NOMO-1 treated with dmso at 0.1 percent for 144 hours (cell line): ENCODE measurements at regions not wholly inside any gene's neighbourhood (a gene's known extent, or its start where the extent isn't known, plus 50 kb on each side); places are given as distances from the start of the nearest gene placed in this dataset.
"Not testable (repeated sequence)": the region's sequence is repeated elsewhere in the genome, so short reads cannot be mapped to it uniquely, and the experiment has no call there.

Experiments used
- DNase-seq: peaks from one replicate; lab custom pipeline; 2025; ENCODE audit not compliant: unreplicated experiment; lab: John Stamatoyannopoulos, UW

DNA sequence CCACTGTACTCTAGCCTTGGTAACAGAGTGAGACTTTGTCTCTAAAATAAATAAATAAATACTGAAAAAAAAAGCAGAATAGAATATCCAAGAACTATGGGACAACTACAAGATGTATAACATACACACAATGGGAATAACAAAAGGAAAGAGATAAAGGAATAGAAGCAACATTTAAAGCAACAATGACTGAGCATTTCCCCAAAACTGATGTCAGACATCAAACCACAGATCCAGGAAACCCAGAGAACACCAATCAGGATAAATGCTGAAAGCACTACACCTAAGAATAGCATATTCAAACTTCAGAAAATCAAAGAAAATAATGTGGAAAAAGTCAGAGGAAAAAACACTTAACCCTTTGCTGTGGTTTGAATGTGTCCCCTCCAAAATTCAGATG, 436.4 kb downstream of the ACTL7B start:
- no peak for DNase-seq

DNA sequence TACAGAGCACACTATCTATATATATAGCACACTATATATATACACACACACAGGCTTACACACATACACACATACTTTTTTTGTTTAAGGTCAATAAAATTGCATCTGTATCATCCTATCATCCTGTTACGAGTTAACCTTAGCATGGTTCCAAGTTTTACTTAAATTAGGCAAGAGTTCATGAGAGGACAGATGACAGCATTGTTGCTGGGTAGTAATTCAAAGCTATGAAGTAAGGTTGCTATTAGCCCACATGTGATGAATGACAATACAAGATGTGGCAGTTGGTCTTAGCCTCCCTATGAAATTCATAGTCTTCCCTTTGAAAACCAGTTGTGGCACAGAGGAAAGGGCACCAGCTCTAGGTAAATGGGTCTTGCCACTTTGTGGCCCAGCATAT, 438.1 kb downstream of the ACTL7B start:
- DNase-seq = no peak

DNA sequence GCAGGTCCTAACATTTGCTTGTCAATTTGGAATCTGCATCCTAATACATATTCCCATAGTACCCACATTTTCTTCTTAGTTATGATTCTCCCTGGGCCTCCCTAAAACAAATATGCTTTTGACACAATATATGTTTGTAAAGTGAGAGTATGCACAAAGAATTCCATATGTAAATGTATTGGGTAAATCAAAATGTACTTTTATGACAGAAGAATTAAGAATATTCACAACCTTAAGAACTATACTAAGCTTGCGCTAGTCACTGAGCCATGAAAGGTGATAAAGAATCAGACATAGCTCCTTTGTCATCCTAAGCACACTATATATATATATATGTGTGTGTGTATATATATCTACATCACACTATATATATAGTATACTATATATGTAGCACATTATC, 438.5 kb downstream of the ACTL7B start:
- DNase-seq = no peak

DNA sequence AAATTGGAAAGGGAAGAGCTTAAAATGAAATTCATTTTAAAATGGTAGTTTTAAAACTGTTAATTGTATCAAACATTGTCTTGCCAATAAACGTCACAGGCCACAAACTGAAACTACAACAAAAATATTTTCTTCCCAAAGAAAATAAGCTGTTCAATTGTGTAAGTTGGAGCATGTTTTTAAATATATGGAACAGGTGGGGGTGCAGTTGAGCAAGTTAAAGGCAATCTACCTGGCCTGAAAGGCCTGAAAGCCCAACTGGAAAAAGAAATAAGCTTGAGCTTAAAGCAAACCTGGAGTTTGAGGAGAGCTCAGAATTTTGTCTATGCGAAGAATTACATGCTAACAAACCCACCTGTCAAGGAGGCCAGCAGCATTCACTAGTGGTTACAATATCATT, 439.5 kb downstream of the ACTL7B start:
- DNase-seq = no peak

DNA sequence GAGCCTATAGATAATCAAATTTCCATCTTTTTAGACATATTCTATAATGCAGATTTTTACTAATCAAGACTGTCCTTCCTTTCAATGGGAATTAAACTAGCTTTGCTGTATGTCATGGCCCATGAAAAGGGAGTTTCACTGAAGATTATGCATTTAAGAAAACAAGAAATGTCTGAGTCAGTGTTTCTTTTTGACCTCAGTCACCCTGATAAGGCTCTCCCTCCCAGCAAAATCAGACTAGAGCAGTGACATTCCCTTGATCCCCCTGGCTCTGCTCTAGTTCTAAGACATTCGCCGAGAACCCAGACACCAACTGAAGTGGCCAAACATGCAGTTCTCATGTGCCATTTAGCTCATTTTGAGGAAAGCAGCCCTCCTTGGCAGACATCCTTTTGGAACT, 442.0 kb downstream of the ACTL7B start:
- no peak for DNase-seq

DNA sequence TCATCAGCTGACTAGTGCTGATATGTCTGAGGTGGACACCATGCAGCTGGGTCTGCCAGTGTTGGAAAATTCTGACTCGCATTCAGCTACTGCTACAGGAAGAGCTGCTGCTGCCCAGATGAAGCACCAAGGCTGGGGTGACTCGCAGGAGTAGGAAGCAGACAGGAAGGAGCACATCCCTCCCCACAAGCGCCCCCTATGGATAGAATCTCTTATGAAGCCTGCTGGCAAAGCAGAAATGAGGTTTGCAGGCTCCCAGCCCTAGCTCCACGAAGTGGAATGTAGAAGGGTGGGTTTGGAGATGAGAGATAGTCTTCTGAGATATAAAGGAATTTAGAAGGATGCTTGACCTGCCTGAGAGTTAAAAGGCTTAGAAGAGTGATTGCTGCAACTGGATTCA, 443.0 kb downstream of the ACTL7B start:
- no peak for DNase-seq

DNA sequence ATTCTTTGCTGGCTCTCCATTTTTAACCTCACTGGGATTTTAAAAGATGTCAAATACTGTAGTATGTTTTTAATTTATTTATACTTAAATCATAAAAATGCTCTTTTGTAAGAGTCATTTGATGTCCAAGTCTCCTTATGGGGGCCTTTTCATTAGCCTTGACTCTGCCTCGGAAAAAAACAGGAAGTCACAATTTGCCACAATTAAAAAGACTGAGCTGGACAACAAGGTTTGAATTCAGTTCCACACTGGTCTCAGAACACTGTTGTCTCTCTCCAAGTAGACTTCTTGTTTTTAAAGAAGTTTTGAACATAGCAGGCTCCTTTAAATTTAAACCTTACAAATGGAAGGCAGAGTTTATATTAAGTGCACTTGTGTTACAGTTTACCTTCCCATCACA, 444.2 kb downstream of the ACTL7B start:
- no peak for DNase-seq

DNA sequence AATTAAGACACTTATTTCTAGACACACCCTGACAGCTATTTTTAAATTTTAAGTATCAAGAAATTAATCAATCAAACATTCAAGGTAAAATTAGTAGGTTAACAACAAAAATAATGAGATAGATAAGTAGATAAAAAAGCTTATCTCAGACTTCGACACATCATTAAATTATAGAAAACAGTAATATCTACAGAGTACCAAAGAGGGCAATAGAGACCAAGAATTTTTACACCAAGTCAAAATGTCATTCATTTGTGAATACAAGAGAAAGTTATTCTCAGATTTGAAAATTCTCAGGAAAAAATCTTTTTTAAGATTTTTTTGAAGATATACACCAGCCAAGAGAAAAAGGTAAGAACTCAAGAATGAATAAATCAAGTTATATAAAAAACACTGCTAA, 445.6 kb downstream of the ACTL7B start:
- DNase-seq = no peak

DNA sequence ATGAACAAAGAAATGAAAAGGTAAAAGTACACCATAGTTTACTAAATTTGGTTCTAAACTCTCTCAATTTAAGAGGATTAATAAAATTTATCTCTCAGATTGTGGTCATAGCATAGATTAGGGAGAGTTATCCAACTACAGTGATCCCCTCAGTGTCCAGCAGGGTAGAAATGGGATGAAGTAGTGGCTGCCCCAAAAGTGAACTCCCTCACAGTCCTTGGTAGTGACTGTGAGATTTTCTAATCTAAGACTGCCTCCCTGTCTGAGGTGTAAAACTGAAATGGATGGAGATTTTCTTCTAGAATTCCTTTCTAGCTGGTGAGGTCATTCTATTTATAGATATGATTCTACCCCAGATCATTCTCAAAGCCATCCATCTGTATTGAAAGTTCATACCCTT, 455.5 kb downstream of the ACTL7B start:
- no peak for DNase-seq

DNA sequence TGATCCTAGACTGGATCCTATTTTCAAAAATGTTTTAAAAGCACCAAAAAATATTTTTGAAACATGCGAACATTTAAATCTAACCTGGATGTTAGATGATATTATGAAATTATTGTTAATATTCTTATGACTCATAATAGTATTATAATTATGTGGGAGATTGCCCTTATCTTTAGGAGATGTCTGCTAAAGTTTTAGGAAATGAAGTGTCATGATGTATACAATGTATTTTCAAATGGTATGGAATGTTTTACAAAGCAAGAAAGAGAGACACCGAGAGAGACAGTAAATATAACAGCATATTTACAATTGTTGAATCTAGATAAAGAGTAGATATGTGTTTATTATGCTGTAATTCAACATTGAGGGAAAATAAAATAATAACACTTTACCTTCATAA, 455.9 kb downstream of the ACTL7B start:
- DNase-seq = no peak

DNA sequence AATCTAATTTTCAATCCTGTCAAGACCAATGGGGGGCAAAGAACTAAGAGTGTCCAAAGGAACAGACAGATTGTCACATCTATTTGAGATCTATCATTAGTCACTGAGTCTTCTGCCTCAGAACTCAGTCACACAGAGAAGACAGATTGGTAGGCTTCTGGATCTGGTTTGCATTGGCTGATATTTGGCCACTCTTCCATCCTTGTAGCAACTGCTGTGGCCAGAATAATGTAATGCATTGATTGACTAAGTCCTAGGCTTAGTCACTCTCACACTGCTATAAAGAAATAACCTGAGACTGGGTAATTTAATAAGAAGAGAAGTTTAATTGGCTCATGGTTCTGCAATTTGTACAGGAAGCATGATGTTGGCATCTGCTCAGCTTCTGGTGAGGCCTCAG, 458.5 kb downstream of the ACTL7B start:
- DNase-seq = no peak

DNA sequence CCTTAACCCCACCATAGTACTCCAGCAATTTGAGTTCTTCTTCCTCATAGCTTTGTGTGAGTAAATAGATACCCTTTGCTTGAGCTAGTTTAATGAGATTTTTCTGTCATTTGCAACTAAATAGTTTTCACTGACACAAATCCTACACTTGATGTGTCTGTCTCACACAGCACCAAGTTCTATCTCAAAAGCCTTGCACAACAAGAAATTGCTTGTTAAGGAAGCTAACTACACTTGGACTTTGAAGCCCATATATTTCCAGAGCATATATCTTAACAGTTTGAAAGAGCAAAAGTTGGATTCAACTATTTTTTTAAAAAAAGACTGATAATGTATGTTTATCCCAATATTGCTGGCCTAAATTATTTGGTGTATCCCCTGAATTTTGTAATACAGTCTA, 459.2 kb downstream of the ACTL7B start:
- no peak for DNase-seq

DNA sequence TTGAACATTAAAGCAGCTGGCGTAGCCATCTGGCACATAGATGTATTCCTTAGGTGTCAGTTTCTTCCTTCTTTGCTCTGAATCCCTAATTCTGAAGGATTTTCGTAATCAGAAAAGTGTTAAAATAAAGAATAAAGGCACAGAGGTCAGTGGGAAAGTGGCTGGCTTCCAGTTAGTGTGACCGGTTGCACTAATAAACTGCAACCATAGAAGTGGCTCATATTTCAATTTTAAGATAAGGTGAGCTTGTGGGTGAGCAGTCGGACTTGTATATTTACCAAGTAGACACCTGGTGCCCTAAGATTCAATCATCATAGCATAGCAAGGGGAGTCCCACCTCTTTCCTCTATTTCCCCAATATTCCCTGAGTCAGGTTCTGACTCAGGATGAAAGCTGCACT, 459.6 kb downstream of the ACTL7B start:
- no peak for DNase-seq

DNA sequence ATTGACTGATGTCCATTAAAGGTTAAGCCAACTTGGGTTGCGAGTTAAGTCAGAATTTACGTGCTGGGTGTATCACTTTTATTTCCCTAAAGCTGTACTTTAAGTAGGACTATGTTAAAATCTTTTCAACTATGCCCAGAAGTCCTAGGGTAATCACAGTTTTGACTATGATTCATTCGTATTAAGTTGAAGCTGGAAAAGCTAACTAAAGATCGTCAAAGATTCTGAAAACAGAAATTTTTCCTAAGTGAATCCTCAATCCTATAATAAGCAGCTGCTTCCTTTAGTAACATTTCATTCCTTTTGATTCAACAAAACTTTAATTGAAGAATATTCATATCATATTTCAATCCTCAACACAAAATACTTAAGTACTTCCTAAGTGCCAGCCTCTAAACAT, 460.4 kb downstream of the ACTL7B start:
- no peak for DNase-seq

DNA sequence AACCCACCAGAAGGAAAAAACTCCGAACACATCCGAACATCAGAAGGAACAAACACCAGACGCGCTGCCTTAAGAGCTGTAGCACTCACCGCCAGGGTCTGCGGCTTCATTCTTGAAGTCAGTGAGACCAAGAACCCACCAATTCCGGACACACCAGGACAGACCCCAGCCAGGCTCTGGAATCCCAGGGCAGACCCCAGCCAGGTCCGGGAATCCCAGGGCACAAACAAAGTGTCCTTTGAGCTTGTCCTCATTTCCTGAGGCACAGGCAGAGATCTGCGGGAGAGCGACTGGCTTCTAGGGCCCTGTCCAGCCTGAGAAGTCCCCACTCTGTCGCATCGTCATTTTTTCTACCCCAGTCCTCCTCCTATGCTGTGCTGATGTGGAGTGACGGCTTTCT, 461.1 kb downstream of the ACTL7B start:
- DNase-seq = no peak

DNA sequence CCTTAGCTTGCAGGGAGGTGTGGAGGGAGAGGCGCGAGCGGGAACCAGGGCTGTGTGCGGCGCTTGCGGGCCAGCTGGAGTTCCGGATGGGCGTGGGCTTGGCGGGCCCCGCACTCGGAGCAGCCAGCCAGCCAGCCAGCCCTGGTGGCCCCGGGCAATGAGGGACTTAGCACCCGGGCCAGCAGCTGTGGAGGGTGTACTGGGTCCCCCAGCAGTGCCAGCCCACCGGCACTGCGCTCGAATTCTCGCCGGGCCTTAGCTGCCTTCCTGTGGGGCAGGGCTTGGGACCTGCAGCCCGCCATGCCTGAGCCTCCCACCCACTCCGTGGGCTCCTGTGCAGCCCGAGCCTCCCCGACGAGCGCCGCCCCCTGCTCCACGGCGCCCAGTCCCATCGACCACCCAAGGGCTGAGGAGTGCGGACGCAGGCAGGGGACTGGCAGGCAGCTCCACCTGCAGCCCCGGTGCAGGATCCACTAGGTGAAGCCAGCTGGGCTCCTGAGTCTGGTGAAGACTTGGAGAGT, 462.2 kb downstream of the ACTL7B start:
- DNase-seq = not testable (repeated sequence)

DNA sequence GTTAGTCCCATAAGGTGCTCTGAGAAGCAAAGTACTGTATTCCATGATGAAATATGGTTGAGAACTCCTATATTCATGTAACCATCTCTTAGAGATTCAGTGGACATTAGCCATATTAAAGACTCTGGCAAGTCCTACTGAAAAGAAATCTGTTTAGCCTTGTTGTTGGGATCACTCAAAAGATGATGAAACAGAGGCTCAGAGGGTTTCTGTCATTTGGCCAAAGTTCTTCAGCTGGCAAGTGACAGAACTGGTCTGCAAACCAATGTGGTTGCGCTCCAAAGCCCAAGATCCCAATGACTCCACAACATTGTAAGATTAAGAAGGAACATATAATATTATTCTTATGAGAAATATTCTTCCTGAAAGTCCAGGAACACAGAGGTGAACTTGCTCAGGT, 462.9 kb downstream of the ACTL7B start:
- no peak for DNase-seq

DNA sequence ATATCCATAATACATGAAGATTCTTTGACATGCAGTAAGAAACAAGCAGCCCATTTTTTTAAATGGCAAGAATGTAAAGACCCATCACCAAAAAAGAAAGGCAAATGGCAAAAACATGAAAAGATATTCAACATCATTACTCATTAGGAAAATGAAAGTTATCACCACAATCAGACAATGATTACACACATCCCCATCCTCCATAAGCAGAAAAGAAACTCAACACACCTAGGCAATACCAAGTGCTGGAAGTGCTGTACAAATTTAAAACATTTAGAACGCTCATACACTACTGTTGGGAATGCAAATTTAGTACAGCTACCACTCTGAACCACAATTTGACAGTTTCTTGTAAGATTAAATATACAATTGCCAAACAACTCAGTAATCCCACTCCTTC, 466.7 kb downstream of the ACTL7B start:
- no peak for DNase-seq

DNA sequence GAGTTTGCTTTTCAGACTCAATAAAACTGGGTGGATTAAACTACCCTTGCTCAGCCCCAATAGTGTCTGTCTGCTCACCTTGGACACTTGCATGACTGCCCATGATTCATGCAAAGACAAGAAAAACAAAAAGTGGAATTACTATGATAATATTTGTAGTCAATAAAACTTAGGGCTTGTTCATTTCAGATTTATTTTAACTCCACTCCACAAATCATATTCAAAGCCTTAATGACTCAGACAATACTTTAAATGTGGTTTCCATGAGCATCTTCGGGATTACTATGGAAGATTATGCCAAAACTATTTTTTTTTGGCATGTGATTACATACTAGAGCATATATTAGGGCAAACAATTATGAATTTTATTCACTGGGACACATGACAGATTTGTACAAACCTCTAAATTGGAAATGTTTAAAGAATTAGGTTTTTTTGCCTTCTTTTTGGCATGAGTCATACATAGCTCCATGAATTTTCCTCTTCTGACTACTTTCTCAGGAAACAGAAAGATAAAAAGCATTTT, 468.9 kb downstream of the ACTL7B start:
- no peak for DNase-seq

DNA sequence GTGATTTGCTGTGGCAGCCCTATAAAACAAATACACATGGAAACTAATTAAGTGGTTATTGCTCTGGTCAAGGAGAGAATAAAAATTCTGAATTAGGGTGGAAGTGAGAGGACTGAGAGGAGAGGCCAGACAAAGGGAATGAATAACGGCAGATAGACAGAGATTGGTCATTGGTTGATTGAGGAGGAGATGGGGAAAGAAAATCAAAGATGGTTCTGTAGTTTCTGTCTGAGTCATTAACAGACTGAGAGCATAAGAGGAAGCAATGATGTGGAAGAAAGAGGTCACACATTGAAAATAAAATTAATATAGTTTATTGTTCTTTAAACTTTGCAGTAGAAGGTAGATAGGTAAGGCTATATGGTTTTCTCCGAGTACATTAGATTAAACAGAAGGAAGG, 469.8 kb downstream of the ACTL7B start:
- no peak for DNase-seq

DNA sequence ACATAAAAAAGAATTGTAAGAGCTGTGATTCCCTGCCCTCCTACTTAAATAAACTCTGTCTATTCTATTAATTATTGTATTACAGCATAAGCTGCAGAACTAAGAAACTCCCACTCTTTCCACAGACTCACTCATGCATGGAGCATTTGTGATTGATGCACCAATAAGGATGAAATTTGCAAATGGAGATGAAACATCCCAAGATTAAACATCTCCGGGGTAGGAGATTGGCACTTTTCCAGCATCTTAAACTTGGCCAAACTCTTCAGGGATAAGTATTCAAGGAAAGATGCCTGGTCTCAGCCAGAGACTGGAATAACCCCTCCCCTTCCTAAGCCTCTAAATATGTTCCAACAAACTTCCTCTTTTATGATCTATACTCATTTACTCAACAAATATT, 472.0 kb downstream of the ACTL7B start:
- no peak for DNase-seq

DNA sequence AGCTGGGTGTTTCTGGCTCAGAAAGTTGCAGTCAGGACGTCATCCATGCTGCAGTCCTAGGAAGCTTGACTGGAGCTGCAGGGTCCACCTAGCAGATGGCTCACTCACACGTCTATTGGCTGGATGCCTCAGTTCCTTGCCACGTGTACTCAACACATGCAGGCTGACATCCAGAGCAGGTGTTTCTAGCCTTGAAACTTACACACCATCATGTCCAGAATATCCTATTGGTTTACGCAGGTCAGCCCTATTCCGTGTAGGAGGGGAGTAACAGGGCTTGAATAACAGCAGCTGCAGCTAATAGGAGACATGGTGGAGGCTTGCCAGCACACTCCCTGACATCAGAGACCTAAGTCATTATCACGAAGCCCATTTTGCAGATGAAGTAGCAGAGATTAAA, 473.5 kb downstream of the ACTL7B start:
- DNase-seq = no peak

DNA sequence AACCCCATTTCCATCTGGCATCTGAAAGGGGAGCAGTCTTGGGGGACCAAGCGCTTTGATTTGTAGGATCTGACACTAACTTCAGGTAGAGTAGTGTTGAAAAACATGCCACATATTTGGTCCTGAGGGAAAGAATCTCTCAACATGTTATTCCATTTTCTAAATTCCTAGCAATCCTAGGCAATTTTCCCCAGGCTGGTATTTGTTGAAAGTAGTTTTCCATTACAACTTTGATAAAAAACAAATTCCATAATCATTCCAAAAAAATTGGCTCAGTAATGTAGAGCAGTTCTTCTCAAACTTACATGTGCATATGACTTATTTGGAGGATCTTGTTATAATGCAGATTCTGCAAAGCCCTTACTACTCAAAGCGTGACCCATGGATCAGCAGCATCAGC, 477.9 kb downstream of the ACTL7B start:
- no peak for DNase-seq

DNA sequence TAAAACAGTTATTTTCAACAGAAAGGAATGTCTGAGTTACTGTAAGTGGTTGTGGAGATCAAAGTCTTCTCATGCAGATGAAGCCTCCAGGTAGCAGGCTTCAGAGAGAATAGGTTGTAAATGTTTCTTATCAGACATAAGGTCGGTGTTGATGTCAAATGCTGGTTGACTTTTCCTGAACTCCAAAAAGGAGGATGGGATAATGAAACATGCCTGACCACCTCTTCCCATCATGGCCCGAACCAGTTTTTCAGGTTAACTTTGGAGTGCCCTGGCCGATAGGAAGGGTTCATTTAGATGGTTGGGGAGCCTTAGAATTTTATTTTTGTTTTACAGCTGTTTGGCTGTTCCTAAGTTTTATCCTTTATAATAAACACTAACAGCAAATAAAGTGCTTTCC, 478.4 kb downstream of the ACTL7B start:
- no peak for DNase-seq
